HG02678 (cell line): ENCODE measurements at regions not wholly inside any gene's neighbourhood (a gene's known extent, or its start where the extent isn't known, plus 50 kb on each side); places are given as distances from the start of the nearest gene placed in this dataset.

Experiments used
- ATAC-seq: cut with Tn5 transposase; IDR thresholded peaks from one replicate; pipeline ENCODE4 v1.9.1; 2021; ENCODE audit warnings: mild to moderate bottlenecking, moderate library complexity; ENCODE audit not compliant: unreplicated experiment

GRCh38 chr6:168837254-168838036, 396.5 kb downstream of the SMOC2 start:
- ATAC-seq: no peak

GRCh38 chr6:168835991-168836390, 395.0 kb downstream of the SMOC2 start:
- no peak for ATAC-seq

GRCh38 chr6:168834801-168835200, 393.8 kb downstream of the SMOC2 start:
- ATAC-seq: no peak

GRCh38 chr6:168834042-168834587, 393.1 kb downstream of the SMOC2 start:
- no peak for ATAC-seq

GRCh38 chr6:168828800-168829199, 387.8 kb downstream of the SMOC2 start:
- no peak for ATAC-seq

GRCh38 chr6:168828035-168828434, 387.1 kb downstream of the SMOC2 start:
- no peak for ATAC-seq

GRCh38 chr6:168827586-168827871, 386.5 kb downstream of the SMOC2 start:
- ATAC-seq: no peak

GRCh38 chr6:168826726-168827585, 386.0 kb downstream of the SMOC2 start:
- ATAC-seq: no peak

GRCh38 chr6:168826078-168826390, 385.1 kb downstream of the SMOC2 start:
- ATAC-seq: no peak

GRCh38 chr6:168825226-168826077, 384.5 kb downstream of the SMOC2 start:
- ATAC-seq: no peak

- no peak for ATAC-seq
These were observed 382.6 kb downstream of the SMOC2 start for GRCh38 chr6:168823397-168824212.

- ATAC-seq: no peak
These were observed 381.4 kb downstream of the SMOC2 start for GRCh38 chr6:168822376-168822775.

GRCh38 chr6:168819546-168819945, 378.6 kb downstream of the SMOC2 start:
- ATAC-seq: no peak

- no peak for ATAC-seq
These were observed 376.7 kb downstream of the SMOC2 start for GRCh38 chr6:168817558-168818159.

GRCh38 chr6:168815229-168815628, 374.2 kb downstream of the SMOC2 start:
- ATAC-seq: no peak

GRCh38 chr6:168808232-168808631, 367.2 kb downstream of the SMOC2 start:
- ATAC-seq: no peak

GRCh38 chr6:168804331-168804730, 363.3 kb downstream of the SMOC2 start:
- ATAC-seq: no peak

- ATAC-seq: no peak
These were observed 362.9 kb downstream of the SMOC2 start for GRCh38 chr6:168803874-168804273.

- ATAC-seq: no peak
These were observed 358.1 kb downstream of the SMOC2 start for GRCh38 chr6:168799067-168799466.

GRCh38 chr6:168796106-168796505, 355.1 kb downstream of the SMOC2 start:
- ATAC-seq: no peak
